HG03457 (cell line): ENCODE measurements at regions not wholly inside any gene's neighbourhood (a gene's known extent, or its start where the extent isn't known, plus 50 kb on each side); places are given as distances from the start of the nearest gene placed in this dataset.
"Not testable (repeated sequence)": the region's sequence is repeated elsewhere in the genome, so short reads cannot be mapped to it uniquely, and the experiment has no call there.

ENCODE experiments used
- ATAC-seq: cut with Tn5 transposase; IDR thresholded peaks from one replicate; pipeline ENCODE4 v1.9.1; 2021; ENCODE audit warnings: moderate number of reproducible peaks; ENCODE audit not compliant: unreplicated experiment

GRCh38 chr15:47027322-47027946 lies 689.9 kb upstream of the SEMA6D start:
- no peak for ATAC-seq

GRCh38 chr15:47035475-47036406 lies 681.6 kb upstream of the SEMA6D start:
- ATAC-seq = no peak

GRCh38 chr15:47037003-47037402 lies 680.3 kb upstream of the SEMA6D start:
- ATAC-seq = no peak

GRCh38 chr15:47039225-47039624 lies 678.1 kb upstream of the SEMA6D start:
- ATAC-seq = no peak

GRCh38 chr15:47041301-47041700 lies 676.0 kb upstream of the SEMA6D start:
- ATAC-seq = no peak

- ATAC-seq = not testable (repeated sequence)
These were observed 669.3 kb upstream of the SEMA6D start for GRCh38 chr15:47047981-47048380.

- no peak for ATAC-seq
These were observed 650.9 kb upstream of the SEMA6D start for GRCh38 chr15:47066392-47066791.

GRCh38 chr15:47077846-47078245 lies 639.5 kb upstream of the SEMA6D start:
- ATAC-seq = not testable (repeated sequence)

- no peak for ATAC-seq
These were observed 621.5 kb upstream of the SEMA6D start for GRCh38 chr15:47095833-47096232.

- not testable (repeated sequence) for ATAC-seq
These were observed 618.8 kb upstream of the SEMA6D start for GRCh38 chr15:47098526-47098925.

GRCh38 chr15:47099801-47100200 lies 617.5 kb upstream of the SEMA6D start:
- ATAC-seq = not testable (repeated sequence)

GRCh38 chr15:47108800-47109199 lies 608.5 kb upstream of the SEMA6D start:
- ATAC-seq = not testable (repeated sequence)

- no peak for ATAC-seq
These were observed 600.6 kb upstream of the SEMA6D start for GRCh38 chr15:47116698-47117097.

- no peak for ATAC-seq
These were observed 598.0 kb upstream of the SEMA6D start for GRCh38 chr15:47119349-47119748.

- no peak for ATAC-seq
These were observed 592.7 kb upstream of the SEMA6D start for GRCh38 chr15:47124430-47125102.

- ATAC-seq = no peak
These were observed 588.3 kb upstream of the SEMA6D start for GRCh38 chr15:47129033-47129432.

- ATAC-seq = not testable (repeated sequence)
These were observed 585.9 kb upstream of the SEMA6D start for GRCh38 chr15:47131450-47131849.

- ATAC-seq = no peak
These were observed 582.0 kb upstream of the SEMA6D start for GRCh38 chr15:47135267-47135666.

GRCh38 chr15:47136236-47136635 lies 581.1 kb upstream of the SEMA6D start:
- no peak for ATAC-seq

GRCh38 chr15:47139965-47140364 lies 577.3 kb upstream of the SEMA6D start:
- ATAC-seq = no peak

GRCh38 chr15:47157827-47158226 lies 559.5 kb upstream of the SEMA6D start:
- no peak for ATAC-seq

- ATAC-seq = no peak
These were observed 558.7 kb upstream of the SEMA6D start for GRCh38 chr15:47158573-47158972.
